ENCODE measurements at regions not wholly inside any gene's neighbourhood (a gene's known extent, or its start where the extent isn't known, plus 50 kb on each side); places are given as distances from the start of the nearest gene placed in this dataset.
"Not testable (repeated sequence)": the region's sequence is repeated elsewhere in the genome, so short reads cannot be mapped to it uniquely, and the experiment has no call there.

GRCh38 chr6:140542863-140543262 lies 1168.4 kb upstream of the CITED2 start:
- no peak for DNase-seq

- no peak for DNase-seq
These were observed 1166.8 kb upstream of the CITED2 start for GRCh38 chr6:140541288-140541687.

GRCh38 chr6:140540743-140541142 lies 1166.3 kb upstream of the CITED2 start:
- DNase-seq: no peak

GRCh38 chr6:140538926-140539325 lies 1164.5 kb upstream of the CITED2 start:
- DNase-seq: no peak

- DNase-seq: no peak
These were observed 1163.6 kb upstream of the CITED2 start for GRCh38 chr6:140537834-140538705.

GRCh38 chr6:140537211-140537610 lies 1162.8 kb upstream of the CITED2 start:
- DNase-seq: no peak

- DNase-seq: no peak
These were observed 1161.1 kb upstream of the CITED2 start for GRCh38 chr6:140535511-140535910.

- no peak for DNase-seq
These were observed 1159.1 kb upstream of the CITED2 start for GRCh38 chr6:140533526-140533925.

GRCh38 chr6:140504776-140505175 lies 1130.3 kb upstream of the CITED2 start:
- DNase-seq: no peak

GRCh38 chr6:140500849-140501248 lies 1126.4 kb upstream of the CITED2 start:
- no peak for DNase-seq

GRCh38 chr6:140499607-140500006 lies 1125.2 kb upstream of the CITED2 start:
- no peak for DNase-seq

- no peak for DNase-seq
These were observed 1120.1 kb upstream of the CITED2 start for GRCh38 chr6:140494321-140495108.

- not testable (repeated sequence) for DNase-seq
These were observed 1119.0 kb upstream of the CITED2 start for GRCh38 chr6:140493470-140493869.

- no peak for DNase-seq
These were observed 1115.6 kb upstream of the CITED2 start for GRCh38 chr6:140490081-140490480.

- no peak for DNase-seq
These were observed 1113.1 kb upstream of the CITED2 start for GRCh38 chr6:140487586-140487985.

GRCh38 chr6:140486450-140487361 lies 1112.3 kb upstream of the CITED2 start:
- DNase-seq: no peak

GRCh38 chr6:140485740-140486449 lies 1111.4 kb upstream of the CITED2 start:
- no peak for DNase-seq

GRCh38 chr6:140480852-140481251 lies 1106.4 kb upstream of the CITED2 start:
- no peak for DNase-seq

GRCh38 chr6:140478631-140479030 lies 1104.2 kb upstream of the CITED2 start:
- no peak for DNase-seq

GRCh38 chr6:140475086-140475485 lies 1100.6 kb upstream of the CITED2 start:
- DNase-seq: no peak

GRCh38 chr6:140464720-140465119 lies 1090.3 kb upstream of the CITED2 start:
- DNase-seq: no peak

GRCh38 chr6:140463312-140463710 lies 1088.9 kb upstream of the CITED2 start:
- no peak for DNase-seq

All from SIG-M5 (cell line).